GM19395 (cell line): ENCODE measurements at regions not wholly inside any gene's neighbourhood (a gene's known extent, or its start where the extent isn't known, plus 50 kb on each side); places are given as distances from the start of the nearest gene placed in this dataset.

Experiments
- ATAC-seq: cut with Tn5 transposase; IDR thresholded peaks from one replicate; pipeline ENCODE4 v1.9.1; 2021; ENCODE audit warnings: mild to moderate bottlenecking, moderate library complexity; ENCODE audit not compliant: unreplicated experiment

DNA sequence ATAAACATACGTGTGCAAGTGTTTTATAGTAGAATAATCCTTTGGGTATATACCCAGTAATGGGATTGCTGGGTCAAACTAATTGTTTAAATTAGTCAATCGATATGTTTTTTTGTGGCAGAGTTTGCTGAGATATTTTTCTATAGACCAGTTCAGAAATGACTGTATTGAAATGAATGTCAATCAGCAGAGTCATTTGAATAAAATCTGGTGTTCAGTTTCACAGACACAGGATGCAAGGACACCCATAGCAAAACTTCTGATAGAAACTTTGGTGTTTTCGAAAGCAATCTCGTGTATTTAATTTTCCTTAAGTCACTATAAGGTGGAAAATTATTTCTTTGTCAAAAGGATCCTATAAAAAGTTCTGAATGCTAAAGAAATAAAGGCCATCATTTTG, 434.4 kb downstream of the RAP2B start:
- no peak for ATAC-seq

DNA sequence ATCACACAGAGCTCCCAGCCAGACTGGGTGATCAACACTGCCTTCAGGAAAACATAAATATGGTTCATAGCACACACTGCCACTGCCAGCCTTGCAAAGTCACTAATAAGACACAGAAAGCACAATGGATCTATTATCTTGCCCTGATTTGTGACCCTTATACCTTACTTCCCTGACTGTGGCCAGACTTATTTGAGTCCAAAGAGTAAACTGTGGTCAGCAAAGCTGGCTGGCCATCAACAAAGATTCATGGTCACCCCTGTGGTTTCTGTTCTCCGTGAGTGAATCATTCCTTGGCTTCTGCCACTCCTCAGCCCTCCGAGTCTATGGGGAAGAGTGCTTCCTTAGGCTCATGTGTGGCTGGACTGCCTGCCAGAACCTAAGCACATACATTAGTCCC, 437.7 kb downstream of the RAP2B start:
- no peak for ATAC-seq

- no peak for ATAC-seq
Measured at GRCh38 chr3:153600896-153601295, 438.9 kb downstream of the RAP2B start.

DNA sequence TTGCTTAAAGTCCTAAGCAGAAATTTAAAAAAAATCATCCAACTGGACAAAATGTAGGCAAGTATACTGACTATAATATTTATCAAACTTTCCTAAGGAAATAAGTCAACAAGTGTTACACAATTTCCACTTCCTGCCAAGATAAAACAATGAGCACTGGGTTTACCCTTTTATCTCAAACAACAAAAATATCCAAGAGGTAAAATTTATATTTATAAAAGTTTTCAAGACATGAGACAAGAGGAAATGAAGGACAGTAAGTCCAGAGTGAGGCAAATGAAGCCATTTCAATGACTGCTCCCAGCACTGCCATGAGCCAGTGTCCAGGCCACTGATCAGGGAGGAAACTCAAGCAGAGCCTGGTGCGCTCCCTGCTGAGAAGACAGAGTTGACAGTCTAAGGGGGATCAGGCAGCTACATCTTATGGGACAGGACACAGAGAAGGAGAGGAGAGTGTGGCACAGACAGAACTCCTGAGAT, 439.4 kb downstream of the RAP2B start:
- no peak for ATAC-seq

- no peak for ATAC-seq
Measured at GRCh38 chr3:153602801-153603200, 440.8 kb downstream of the RAP2B start.

- no peak for ATAC-seq
Measured at GRCh38 chr3:153614140-153614539, 452.1 kb downstream of the RAP2B start.

DNA sequence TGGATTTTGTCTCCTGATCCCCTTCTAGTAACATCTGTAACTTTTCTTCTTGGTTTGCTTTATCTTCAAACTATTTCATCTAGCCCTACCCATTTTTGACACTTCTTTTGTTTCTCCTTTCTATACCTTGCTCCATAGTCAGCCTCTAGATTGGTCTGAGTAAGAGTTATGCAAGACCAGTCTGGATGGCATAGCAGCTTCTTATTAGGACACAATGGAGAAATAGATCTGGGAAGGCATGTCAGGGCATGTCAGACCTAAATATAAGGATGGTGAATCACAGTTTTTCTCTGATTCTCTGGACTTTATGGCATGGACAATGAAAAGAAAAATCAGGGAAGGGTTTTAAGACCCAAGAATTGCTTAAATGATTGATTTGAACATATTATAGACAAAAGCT, 452.5 kb downstream of the RAP2B start:
- ATAC-seq: no peak

DNA sequence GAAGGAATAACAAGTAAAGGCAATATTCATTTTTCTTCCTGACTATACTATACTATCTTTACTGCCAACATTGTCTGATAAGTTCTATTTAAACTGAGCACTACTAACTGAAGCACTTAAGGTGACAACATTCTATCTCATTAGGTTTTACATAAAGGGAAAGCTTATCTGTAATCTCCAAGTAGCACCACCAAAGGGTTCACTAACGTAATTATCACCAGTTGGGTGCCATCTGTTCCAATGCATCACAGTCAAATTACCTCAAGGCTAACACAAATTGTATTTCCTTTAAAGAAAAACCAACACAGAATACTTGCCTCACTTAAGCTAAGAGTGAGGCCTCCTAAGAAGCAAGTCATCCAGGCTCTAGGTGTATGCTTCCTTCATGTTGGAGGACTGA, 453.8 kb downstream of the RAP2B start:
- no peak for ATAC-seq

DNA sequence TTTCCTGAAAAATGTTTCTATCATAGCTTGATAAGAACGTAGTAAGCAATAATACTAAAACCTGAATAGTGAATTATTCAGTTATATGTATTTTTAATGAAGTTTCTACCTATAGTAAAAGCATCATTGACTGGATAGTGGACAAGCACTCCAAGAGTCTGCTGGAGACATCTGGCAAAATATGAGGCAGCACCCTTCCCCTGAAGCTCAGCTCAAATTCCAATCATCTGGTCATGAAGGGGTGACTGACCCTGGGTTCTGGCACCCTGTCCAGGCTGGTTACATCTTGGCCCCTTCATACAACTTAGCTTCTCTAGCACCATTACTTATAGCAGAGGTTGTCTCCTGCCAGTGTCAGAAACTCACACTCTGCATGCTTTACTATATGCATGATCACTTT, 455.4 kb downstream of the RAP2B start:
- ATAC-seq: no peak

- no peak for ATAC-seq
Measured at GRCh38 chr3:153618176-153618575, 456.1 kb downstream of the RAP2B start.

DNA sequence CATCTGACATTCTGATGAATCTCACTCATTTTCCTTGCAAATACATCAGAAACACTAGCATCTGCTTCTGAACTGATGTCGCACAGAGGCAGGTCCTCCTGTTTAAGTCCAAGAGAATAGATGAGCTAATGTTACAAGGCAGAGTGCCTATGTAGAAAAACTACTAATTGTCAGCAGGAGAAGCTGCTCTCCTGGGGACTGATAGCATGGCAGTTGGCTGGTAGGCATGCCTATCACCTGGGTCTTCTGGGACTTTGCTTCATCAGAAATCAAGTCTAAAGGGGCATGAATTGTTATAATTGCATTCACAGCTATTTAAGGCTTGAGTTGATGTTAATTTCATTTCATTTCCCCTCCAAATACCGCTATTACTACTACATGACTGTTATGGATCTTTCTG, 457.2 kb downstream of the RAP2B start:
- no peak for ATAC-seq

GRCh38 chr3:153621953-153622352, 459.9 kb downstream of the RAP2B start:
- peak; percentile 98 for ATAC-seq

DNA sequence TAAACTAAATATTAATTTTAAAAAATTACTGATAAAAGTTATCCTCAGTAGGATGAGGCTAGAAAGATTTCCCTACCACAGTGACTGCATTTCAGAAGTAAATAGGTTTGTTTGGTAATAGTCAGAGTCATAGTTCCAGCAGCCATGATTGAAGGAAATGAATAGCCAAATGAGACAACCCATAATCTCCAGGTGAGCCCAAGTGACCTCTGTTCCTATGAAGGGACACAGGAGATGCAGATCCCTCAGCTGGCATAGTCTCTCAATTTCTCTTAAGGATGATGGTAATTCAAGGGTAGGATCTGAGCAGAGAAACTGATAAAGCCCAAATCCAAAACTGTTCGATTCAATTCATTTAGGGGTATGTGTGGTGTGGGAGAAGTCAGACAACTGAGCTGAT, 461.8 kb downstream of the RAP2B start:
- no peak for ATAC-seq

GRCh38 chr3:153624310-153625030, 462.4 kb downstream of the RAP2B start:
- no peak for ATAC-seq

GRCh38 chr3:153625506-153625905, 463.5 kb downstream of the RAP2B start:
- ATAC-seq: no peak

DNA sequence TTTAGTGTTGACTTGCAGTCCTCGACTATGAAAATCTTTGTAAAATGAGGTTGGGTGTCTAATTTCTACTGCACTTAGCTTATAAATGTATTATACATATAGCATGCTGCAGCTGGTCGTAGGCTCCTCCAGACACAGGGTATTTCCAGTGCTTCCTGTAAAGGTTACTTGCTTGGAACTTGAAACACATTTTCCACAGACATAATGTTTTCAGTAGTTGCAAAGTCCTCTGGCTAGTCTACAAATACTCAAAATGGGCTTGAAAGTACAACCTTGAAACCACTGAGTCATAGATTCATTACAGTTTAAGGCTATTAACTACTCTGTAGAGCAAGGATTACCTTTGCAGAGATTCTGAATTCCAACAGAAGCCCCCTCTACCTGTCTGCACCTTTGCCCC, 464.1 kb downstream of the RAP2B start:
- ATAC-seq: no peak

- no peak for ATAC-seq
Measured at GRCh38 chr3:153628591-153628990, 466.6 kb downstream of the RAP2B start.

DNA sequence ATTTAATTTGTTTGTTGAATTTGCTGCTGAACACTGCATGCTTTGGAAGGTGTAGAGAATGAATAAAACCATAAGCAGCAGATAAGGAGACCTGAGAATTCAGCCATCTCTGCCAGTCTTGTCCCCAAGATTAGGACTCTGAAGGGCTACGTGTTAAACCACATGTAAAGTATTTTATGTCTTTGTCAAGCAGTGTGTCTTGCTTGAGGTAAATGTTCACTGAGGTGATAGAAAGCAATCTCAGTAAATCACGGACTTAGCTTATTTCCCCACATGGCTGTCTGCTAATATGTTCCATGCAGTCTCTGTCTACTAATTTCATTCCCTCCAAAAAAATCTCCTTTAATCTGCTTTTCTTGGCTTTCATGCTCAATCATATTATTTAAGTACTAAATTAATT, 467.1 kb downstream of the RAP2B start:
- ATAC-seq: no peak

DNA sequence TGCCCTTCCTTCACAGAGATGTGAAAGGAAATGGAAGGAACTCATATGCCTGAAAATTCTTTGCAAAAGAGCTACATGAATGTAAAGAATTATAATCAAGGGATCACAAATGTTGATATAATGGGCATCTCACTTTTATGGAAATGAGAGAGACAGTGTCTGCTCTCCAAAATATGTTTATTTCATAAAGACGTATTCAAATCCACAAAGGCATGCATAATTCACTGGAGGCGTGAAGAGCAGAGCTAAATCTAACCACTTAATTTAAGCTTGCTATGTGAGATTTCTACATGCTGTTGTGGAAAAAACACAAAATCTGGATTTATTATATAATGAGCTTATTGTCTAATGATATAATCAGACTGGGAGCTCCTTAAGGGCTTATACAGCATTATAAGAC, 469.1 kb downstream of the RAP2B start:
- no peak for ATAC-seq

- no peak for ATAC-seq
Measured at GRCh38 chr3:153631664-153632063, 469.6 kb downstream of the RAP2B start.

- ATAC-seq: no peak
Measured at GRCh38 chr3:153633407-153633806, 471.4 kb downstream of the RAP2B start.

- ATAC-seq: no peak
Measured at GRCh38 chr3:153634683-153635082, 472.7 kb downstream of the RAP2B start.

DNA sequence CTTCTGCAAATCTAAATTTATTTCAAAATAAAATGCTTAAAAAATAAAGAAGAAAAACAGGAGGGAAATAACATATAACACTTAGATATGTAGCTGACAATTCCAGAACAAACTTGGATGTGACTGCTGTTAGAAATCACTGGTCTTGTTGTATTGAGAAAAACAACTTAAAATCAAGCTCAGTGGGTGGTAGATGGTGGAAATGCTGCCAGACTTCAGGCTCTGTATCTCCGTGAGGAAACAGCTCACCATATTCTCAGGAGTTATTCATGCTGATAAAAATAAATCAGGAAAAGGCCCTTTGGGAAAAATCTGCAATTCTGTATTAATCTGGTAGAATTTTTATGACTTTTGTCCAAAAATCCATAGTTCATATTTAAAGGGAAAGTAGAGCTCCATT, 477.6 kb downstream of the RAP2B start:
- ATAC-seq: no peak
